K562 (cell line): ENCODE measurements at regions not wholly inside any gene's neighbourhood (a gene's known extent, or its start where the extent isn't known, plus 50 kb on each side); places are given as distances from the start of the nearest gene placed in this dataset.

Experiments used
- ATAC-seq: fragments of 200-7000 bp; cut with Tn5 transposase; 3 replicates; pipeline ENCODE4 v1.9.1; 2020; ENCODE audit warnings: moderate library complexity
- BruUV-seq: library from RNA; stranded (reverse); fragments of 400-500 nt; replicated peaks from 2 replicates; lab custom pipeline; 2021; lab: Mats Ljungman, UMichigan
- CTCF ChIA-PET: fragments of 300-600 bp; formaldehyde crosslinking; extraction: SDS; loops from one replicate; lab custom pipeline; 2021; ENCODE audit warnings: low intra/inter-chr PET ratio; lab: Yijun Ruan, JAX
- POLR2A ChIA-PET: fragments of 300-600, 350-650 bp; sonication (Branson Sonifier 250); formaldehyde crosslinking; extraction: SDS; loops from one replicate; lab custom pipeline; 2021; ENCODE audit warnings: antibody characterized with exemption, inconsistent platforms; lab: Yijun Ruan, JAX
- DNase-seq, 4 experiments: peaks; one replicate each; pipeline versions ENCODE4 v3.0.0 to v3.0.0-alpha.2; 2011 to 2018; ENCODE audit warnings: low spot score in 3 of 4, mixed read lengths in 3 of 4; ENCODE audit errors: extremely low read depth in 1 of 4
- FAIRE-seq: peaks from 2 replicates; lab custom pipeline; 2011; peaks lifted over from hg19 to GRCh38; lab: Jason Lieb, UNC
- H2AFZ ChIP-seq: 2 replicates; pipeline ENCODE4 v1.6.0; 2011; ENCODE audit warnings: low read depth, low read length, control low read depth, inconsistent platforms
- H3K27ac ChIP-seq: fragments of 200-600 bp; 3 replicates; pipeline ENCODE4 v1.8.0; 2011; ENCODE audit warnings: low read depth, mild to moderate bottlenecking, control low read depth, inconsistent platforms, low read length, moderate library complexity, mixed read lengths; ENCODE audit errors: extremely low read depth
- H3K27me3 ChIP-seq, 2 experiments: fragments of 300-600 bp in 1 of 2; 2 replicates in 1 of 2; 3 replicates in 1 of 2; pipeline versions ENCODE4 v1.6.0 to v1.8.0; 2011; ENCODE audit warnings: inconsistent platforms in 2 of 2, low read length in 2 of 2, mild to moderate bottlenecking in 1 of 2, mixed read lengths in 1 of 2, moderate library complexity in 1 of 2; ENCODE audit not compliant: control insufficient read depth in 2 of 2, insufficient read depth in 2 of 2
- H3K36me3 ChIP-seq: fragments of 300-600 bp; 3 replicates; pipeline ENCODE4 v1.8.0; 2011; ENCODE audit warnings: mild to moderate bottlenecking, low read length, inconsistent platforms; ENCODE audit not compliant: control insufficient read depth, insufficient read depth
- H3K4me1 ChIP-seq, 2 experiments: fragments of 200-600 bp in 1 of 2; replicated peaks in 1 of 2; 2 replicates in 1 of 2; 3 replicates in 1 of 2; pipeline versions ENCODE4 v1.5.1 to v1.8.0; 2011; ENCODE audit warnings: inconsistent platforms in 2 of 2, low read length in 2 of 2, mild to moderate bottlenecking in 1 of 2, mixed read lengths in 1 of 2, moderate library complexity in 1 of 2; ENCODE audit not compliant: control insufficient read depth in 2 of 2, insufficient read depth in 2 of 2
- H3K4me2 ChIP-seq: 2 replicates; pipeline ENCODE4 v1.6.1; 2011; ENCODE audit warnings: low read length, control low read depth, inconsistent platforms, mixed read lengths; ENCODE audit not compliant: insufficient read depth
- H3K4me3 ChIP-seq: fragments of 200-600 bp; sonication (generic), shearing (Covaris generic); 2 replicates; pipeline ENCODE4 v1.5.1; 2016; ENCODE audit warnings: control low read depth, inconsistent platforms
- H3K79me2 ChIP-seq: fragments of 200-600 bp; 3 replicates; pipeline ENCODE4 v1.8.0; 2011; ENCODE audit warnings: low read length, inconsistent platforms; ENCODE audit not compliant: control insufficient read depth, insufficient read depth
- H3K9ac ChIP-seq, 2 experiments: 2 replicates each; pipeline versions ENCODE4 v1.6.0 to v1.6.1; 2011; ENCODE audit warnings: low read depth in 2 of 2, low read length in 2 of 2, control low read depth in 1 of 2, inconsistent platforms in 1 of 2, mild to moderate bottlenecking in 1 of 2, mixed read lengths in 1 of 2; ENCODE audit not compliant: insufficient read depth in 1 of 2
- H3K9me1 ChIP-seq: one replicate; pipeline ENCODE4 v1.6.0; 2011; ENCODE audit warnings: inconsistent platforms, mild to moderate bottlenecking, low read length, moderate library complexity; ENCODE audit not compliant: control insufficient read depth, insufficient read depth
- H3K9me3 ChIP-seq: replicated peaks from 2 replicates; pipeline ENCODE4 v1.5.1; 2011; ENCODE audit warnings: low read depth, low read length, inconsistent platforms; ENCODE audit not compliant: control insufficient read depth, insufficient read depth
- H4K20me1 ChIP-seq: replicated peaks from 2 replicates; pipeline ENCODE4 v1.6.1; 2011; ENCODE audit warnings: low read length, inconsistent platforms, mixed read lengths; ENCODE audit not compliant: control insufficient read depth, insufficient read depth
- ATF2 ChIP-seq: sonication (generic); formaldehyde crosslinking; IDR thresholded peaks from 2 replicates; pipeline ENCODE4 v1.8.1; 2022; ENCODE audit warnings: missing genetic modification reagents
- C11orf30 ChIP-seq: fragments of 450-650 bp; IDR thresholded peaks from 2 replicates; pipeline ENCODE4 v1.6.1; 2016; ENCODE audit warnings: low read depth, mild to moderate bottlenecking
- CXXC5 ChIP-seq: fragments of 250-450 bp; sonication (Bioruptor Pico); IDR thresholded peaks from 2 replicates; pipeline ENCODE4 v1.8.0; 2022; ENCODE audit warnings: inconsistent platforms, mild to moderate bottlenecking, moderate library complexity
- DACH1 ChIP-seq: fragments of 450-650 bp; IDR thresholded peaks from 2 replicates; pipeline ENCODE4 v1.6.1; 2018; ENCODE audit not compliant: partially characterized antibody
- KAT2B ChIP-seq: IDR thresholded peaks from one replicate; pipeline ENCODE4 v1.6.1; 2012; ENCODE audit warnings: low read depth, mild to moderate bottlenecking, control low read depth, inconsistent platforms, low read length, moderate library complexity
- PPARD ChIP-seq: fragments of 250-450 bp; sonication (Bioruptor Pico); IDR thresholded peaks from 2 replicates; pipeline ENCODE4 v1.8.0; 2022; ENCODE audit warnings: inconsistent platforms, mild to moderate bottlenecking, moderate library complexity
- ZBTB12 ChIP-seq: fragments of 250-450 bp; sonication (Bioruptor Pico); IDR thresholded peaks from 2 replicates; pipeline ENCODE4 v1.4.0; 2020
- ZBTB2 ChIP-seq: fragments of 450-650 bp; IDR thresholded peaks from 2 replicates; pipeline ENCODE4 v1.6.1; 2016; ENCODE audit warnings: antibody characterized with exemption
- ZBTB26 ChIP-seq: fragments of 450-650 bp; formaldehyde crosslinking; IDR thresholded peaks from 2 replicates; pipeline ENCODE4 v1.4.0; 2022; ENCODE audit warnings: missing genetic modification characterization
- ZNF384 ChIP-seq: IDR thresholded peaks from 2 replicates; pipeline ENCODE4 v1.6.1; 2012; ENCODE audit warnings: low read depth, low read length, improper control_type of control experiment
- WGBS: fragments of 100-300 bp; shearing (Covaris generic); methylation state at CpG from one replicate; pipeline ENCODE4 v1.1.6; 2016; ENCODE audit warnings: low coverage, mixed read lengths; ENCODE audit not compliant: insufficient coverage; ENCODE audit errors: missing lambda C conversion rate; 5-methylcytosine and 5-hydroxymethylcytosine counted together
- in situ Hi-C: fragments of 300-500 bp; cut with MboI; formaldehyde crosslinking; loops from 4 replicates; pipeline ENCODE4 v1.15.0; 2018; ENCODE audit warnings: inconsistent platforms, mixed read lengths
- intact Hi-C: fragments of 100-400 bp; cut with micrococcal nuclease; formaldehyde crosslinking; loops from 2 replicates; pipeline ENCODE4 v1.14.2; 2022

GRCh38 chr2:417006-417405 lies 129.1 kb upstream of the ALKAL2 start:
- 0% methylated on average over 3 of the region's 3 CpGs for WGBS
- H3K27ac ChIP-seq = no peak overlapping the region
- DNase-seq = no peak
- no peaks in the 10 kb centered on the region for H3K9me1 ChIP-seq
- in situ Hi-C loops = no loop called here
- no peaks in the 10 kb centered on the region for H3K36me3 ChIP-seq
- ChIA-PET POLR2A (interaction anchor here (1.1 kb wide), 1 partner anchor 8 kb away, joined by 5 read pairs; no protein-coding TSS in a partner anchor), CTCF (no interaction called here)
- no TSS peak for BruUV-seq
- H3K4me1 ChIP-seq = no peaks in the 10 kb centered on the region
- H3K79me2 ChIP-seq = no peaks in the 10 kb centered on the region
- H3K4me3 ChIP-seq = no peak overlapping the region
- H4K20me1 ChIP-seq = no peaks in the 10 kb centered on the region
- H2AFZ ChIP-seq = no peak overlapping the region
- no peak overlapping the region for H3K4me2 ChIP-seq
- intact Hi-C loops = no loop called here
- no peak overlapping the region for H3K9ac ChIP-seq
- TF ChIP-seq ATF2 (no peak), CXXC5 (CRISPR knock-in tag) (no peak), DACH1 (no peak)
- FAIRE-seq = no peak
- no peak for ATAC-seq
- peaks cover 0 to 13% of the 10 kb centered on the region in 2 experiments; a peak in 2 of 5 replicates for H3K27me3 ChIP-seq
- no peaks in the 10 kb centered on the region for H3K9me3 ChIP-seq

- H3K9me3 ChIP-seq = no peaks in the 10 kb centered on the region
- DNase-seq (no peak), FAIRE-seq (no peak), ATAC-seq (no peak)
- no peak overlapping the region for H3K4me2 ChIP-seq
- no peaks in the 10 kb centered on the region for H3K9me1 ChIP-seq
- no peak overlapping the region for H3K9ac ChIP-seq
- WGBS = 0% methylated on average over 11 of the region's 12 CpGs
- H3K36me3 ChIP-seq = no peaks in the 10 kb centered on the region
- H3K79me2 ChIP-seq = no peaks in the 10 kb centered on the region
- POLR2A ChIA-PET = interaction anchor here (1.1 kb wide), 1 partner anchor 9 kb away, joined by 5 read pairs; no protein-coding TSS in a partner anchor
- in situ Hi-C loops = no loop called here
- intact Hi-C loops = no loop called here
- CTCF ChIA-PET = no interaction called here
- H4K20me1 ChIP-seq = no peaks in the 10 kb centered on the region
- H3K27me3 ChIP-seq = peaks cover 0 to 13% of the 10 kb centered on the region in 2 experiments; a peak in 2 of 5 replicates
- no peak overlapping the region for H3K4me3 ChIP-seq
- BruUV-seq = no TSS peak
- no peak overlapping the region for H3K27ac ChIP-seq
- H3K4me1 ChIP-seq = no peaks in the 10 kb centered on the region
- no peak overlapping the region for H2AFZ ChIP-seq
- TF ChIP-seq ZBTB26 (CRISPR knock-in tag) (no peak), KAT2B (no peak), ZBTB2 (no peak), ZBTB12 (CRISPR knock-in tag) (no peak), C11orf30 (no peak), PPARD (no peak), ZNF384 (no peak)
These were observed 128.2 kb upstream of the ALKAL2 start for GRCh38 chr2:415986-416610.
